Astrocyte of the hippocampus (primary cell): ENCODE measurements at regions not wholly inside any gene's neighbourhood (a gene's known extent, or its start where the extent isn't known, plus 50 kb on each side); places are given as distances from the start of the nearest gene placed in this dataset.

Experiments used
- DNase-seq: peaks from one replicate; pipeline ENCODE4 v3.0.0; 2011; ENCODE audit warnings: low read depth, low spot score

- DNase-seq: no peak
Measured at GRCh38 chr16:80418517-80419355, 122.1 kb upstream of the DYNLRB2 start.

GRCh38 chr16:80417706-80418271 lies 123.0 kb upstream of the DYNLRB2 start:
- no peak for DNase-seq

- no peak for DNase-seq
Measured at GRCh38 chr16:80408014-80408413, 132.8 kb upstream of the DYNLRB2 start.

- DNase-seq: no peak
Measured at GRCh38 chr16:80407265-80407987, 133.4 kb upstream of the DYNLRB2 start.

GRCh38 chr16:80404847-80405246 lies 135.9 kb upstream of the DYNLRB2 start:
- DNase-seq: no peak

- no peak for DNase-seq
Measured at GRCh38 chr16:80403894-80404293, 136.9 kb upstream of the DYNLRB2 start.

GRCh38 chr16:80390871-80391489 lies 149.8 kb upstream of the DYNLRB2 start:
- no peak for DNase-seq

GRCh38 chr16:80390046-80390445 lies 150.7 kb upstream of the DYNLRB2 start:
- no peak for DNase-seq

- DNase-seq: no peak
Measured at GRCh38 chr16:80389338-80389737, 151.5 kb upstream of the DYNLRB2 start.

- DNase-seq: peak; percentile 35
Measured at GRCh38 chr16:80387318-80387921, 153.4 kb upstream of the DYNLRB2 start.

- DNase-seq: no peak
Measured at GRCh38 chr16:80384862-80385261, 155.9 kb upstream of the DYNLRB2 start.

GRCh38 chr16:80380514-80380913 lies 160.3 kb upstream of the DYNLRB2 start:
- no peak for DNase-seq

GRCh38 chr16:80377096-80377956 lies 163.5 kb upstream of the DYNLRB2 start:
- no peak for DNase-seq

- DNase-seq: peak; percentile 77
Measured at GRCh38 chr16:80375973-80376372, 164.8 kb upstream of the DYNLRB2 start.

GRCh38 chr16:80375513-80375912 lies 165.3 kb upstream of the DYNLRB2 start:
- no peak for DNase-seq

GRCh38 chr16:80372341-80372740 lies 168.5 kb upstream of the DYNLRB2 start:
- DNase-seq: peak; percentile 67

- DNase-seq: peak; percentile 85
Measured at GRCh38 chr16:80369138-80369958, 171.4 kb upstream of the DYNLRB2 start.

GRCh38 chr16:80367037-80367658 lies 173.6 kb upstream of the DYNLRB2 start:
- no peak for DNase-seq

- no peak for DNase-seq
Measured at GRCh38 chr16:80366023-80366422, 174.8 kb upstream of the DYNLRB2 start.
